ENCODE measurements at regions not wholly inside any gene's neighbourhood (a gene's known extent, or its start where the extent isn't known, plus 50 kb on each side); places are given as distances from the start of the nearest gene placed in this dataset.

GRCh38 chr5:23703940-23704855 is 196.8 kb downstream of the PRDM9 start:
- Histone ChIP-seq H3K36me3 (ENCODE audit: control insufficient read depth, insufficient read depth, low read length) (no peaks in the 10 kb centered on the region), H3K4me2 (ENCODE audit: insufficient read depth, low read length) (no peak overlapping the region), H3K4me3 (no peak overlapping the region), H2AFZ (ENCODE audit: low read depth, low read length) (no peak overlapping the region), H3K9me3 (replicated peaks; ENCODE audit: control insufficient read depth, insufficient read depth, low read depth, low read length) (no peaks in the 10 kb centered on the region), H3K9me1 (ENCODE audit: control insufficient read depth, insufficient read depth, low read length) (no peaks in the 10 kb centered on the region), H4K20me1 (replicated peaks; ENCODE audit: control insufficient read depth, insufficient read depth, low read length) (no peaks in the 10 kb centered on the region), H3K9ac (ENCODE audit: insufficient read depth in 1 of 2, low read depth in 2 of 2, low read length in 2 of 2) (no peak overlapping the region), H3K27ac (ENCODE audit: extremely low read depth, low read depth, low read length) (no peak overlapping the region), H3K79me2 (ENCODE audit: control insufficient read depth, insufficient read depth, low read length) (no peaks in the 10 kb centered on the region), H3K4me1 (replicated peaks in 1 of 2; ENCODE audit: control insufficient read depth in 2 of 2, insufficient read depth in 2 of 2, low read length in 2 of 2) (no peaks in the 10 kb centered on the region), H3K27me3 (ENCODE audit: control insufficient read depth in 2 of 2, insufficient read depth in 2 of 2, low read length in 2 of 2) (no peaks in the 10 kb centered on the region)
- DNase-seq (ENCODE audit: extremely low read depth in 1 of 4, low spot score in 3 of 4): no peak
- intact Hi-C loops (cut with micrococcal nuclease): no loop called here
- under 1% methylated on average over 5 of the region's 5 CpGs for WGBS (ENCODE audit: insufficient coverage, low coverage, missing lambda C conversion rate)
- FAIRE-seq: no peak
- ChIA-PET POLR2A (no interaction called here), CTCF (ENCODE audit: low intra/inter-chr PET ratio) (no interaction called here)
- no TSS peak for BruUV-seq (replicated peaks)
- in situ Hi-C loops (cut with MboI): no loop called here
- no peak for ATAC-seq
- TF ChIP-seq BDP1 (IDR thresholded peaks at IDR 0.05; ENCODE audit: insufficient read depth, insufficient read length) (no peak), NFE2 (IDR thresholded peaks at IDR 0.05; ENCODE audit: low read depth) (no peak), ZBTB5 (IDR thresholded peaks at IDR 0.05) (no peak), EZH2 (IDR thresholded peaks at IDR 0.05; ENCODE audit: borderline replicate concordance, low read depth, low read length) (no peak), ZNF224 (CRISPR knock-in tag; IDR thresholded peaks at IDR 0.05) (no peak), ZBTB40 (IDR thresholded peaks at IDR 0.05) (no peak), ZBTB40 (CRISPR knock-in tag; IDR thresholded peaks at IDR 0.05) (no peak), ZNF431 (CRISPR knock-in tag; IDR thresholded peaks at IDR 0.05) (no peak), E2F4 (CRISPR knock-in tag; IDR thresholded peaks at IDR 0.05; ENCODE audit: low read depth) (no peak), ZNF583 (CRISPR knock-in tag; IDR thresholded peaks at IDR 0.05) (no peak)
